Right kidney (tissue), 1 donor: ENCODE measurements at regions not wholly inside any gene's neighbourhood (a gene's known extent, or its start where the extent isn't known, plus 50 kb on each side); places are given as distances from the start of the nearest gene placed in this dataset.
"Not testable (repeated sequence)": the region's sequence is repeated elsewhere in the genome, so short reads cannot be mapped to it uniquely, and the experiment has no call there.

Source experiments
- DNase-seq: peaks from one replicate; pipeline ENCODE4 v3.0.0-alpha.2; 2016

GRCh38 chr18:10085416-10085815 is 171.6 kb downstream of the VAPA start:
- DNase-seq, result no peak

GRCh38 chr18:10085876-10086275 is 172.1 kb downstream of the VAPA start:
- no peak for DNase-seq

DNA sequence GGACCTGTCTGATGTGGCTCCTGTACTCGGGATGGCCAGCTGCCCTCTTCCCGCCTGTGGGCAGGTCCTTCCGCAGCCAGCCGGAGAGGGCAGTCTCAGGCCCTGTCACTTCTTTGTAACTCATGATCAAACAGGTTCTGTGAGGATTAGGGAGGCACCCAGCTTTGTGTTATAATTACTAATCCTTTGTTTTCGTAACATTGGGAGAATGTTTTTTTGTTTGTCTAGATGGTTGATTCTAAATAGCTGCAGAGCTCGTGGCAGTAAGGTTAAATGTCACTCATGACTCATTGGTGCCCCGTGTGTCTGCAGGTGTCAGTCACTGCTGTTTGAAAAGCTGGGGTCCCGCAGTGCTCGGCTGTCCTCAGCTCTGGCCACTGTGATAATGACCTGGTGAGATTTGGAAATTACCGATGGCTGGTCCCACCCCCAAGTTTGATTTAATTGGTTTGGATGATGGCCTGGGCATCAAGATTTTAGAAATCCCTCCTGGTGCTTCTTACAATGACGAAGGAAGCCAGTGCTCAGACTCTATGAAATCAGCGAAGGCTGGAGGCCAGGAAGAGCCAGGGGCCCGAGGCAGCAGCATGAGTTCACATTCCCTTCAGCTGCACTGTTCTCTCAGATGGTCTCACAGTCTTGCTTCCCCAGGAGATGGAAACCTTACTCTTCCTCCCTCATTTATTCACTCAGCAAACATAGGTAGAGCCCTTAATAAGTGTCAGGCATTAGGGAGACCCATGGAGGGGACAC is 172.8 kb downstream of the VAPA start:
- DNase-seq, result no peak

DNA sequence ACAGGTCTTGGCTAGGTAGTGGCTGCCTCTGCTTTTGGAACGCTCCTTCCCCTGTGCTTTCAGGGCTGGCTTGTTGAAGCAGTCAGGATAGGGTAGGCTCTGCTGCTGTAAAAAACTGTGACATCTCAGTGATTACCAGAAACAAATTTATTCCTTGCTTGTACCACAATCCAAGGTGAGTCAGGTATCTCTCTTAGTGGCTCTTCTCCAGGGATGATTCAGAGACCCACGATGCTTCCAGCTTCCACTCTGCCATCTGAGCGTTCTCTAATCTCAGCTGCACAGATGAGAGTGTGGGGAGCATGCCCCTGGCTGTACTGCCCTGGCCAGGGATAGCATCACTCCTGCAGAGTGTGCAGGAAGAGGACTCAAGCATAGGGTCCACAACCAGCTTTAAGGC is 174.9 kb downstream of the VAPA start:
- DNase-seq, result no peak

- DNase-seq, result no peak
These were observed 176.1 kb downstream of the VAPA start for GRCh38 chr18:10089881-10090280.

DNA sequence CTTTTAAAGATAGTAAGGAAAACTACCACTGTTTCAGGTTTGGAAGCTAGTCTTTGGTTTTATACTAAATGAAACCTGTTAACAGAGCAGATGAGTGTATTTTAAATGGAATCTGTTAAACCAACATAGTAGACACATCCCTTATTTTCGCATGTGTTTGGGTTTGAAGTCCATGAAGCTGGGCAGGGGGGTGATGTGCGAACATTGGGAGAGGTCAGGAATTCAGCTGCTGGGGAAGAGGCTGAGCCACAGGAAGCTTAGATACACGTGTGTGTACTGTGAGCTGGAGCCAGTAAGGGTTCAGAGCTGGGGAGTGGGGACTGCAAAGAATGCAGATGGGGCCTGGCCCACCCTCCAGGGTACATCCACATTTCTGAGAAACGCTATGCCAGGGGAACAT is 176.9 kb downstream of the VAPA start:
- DNase-seq, result no peak

DNA sequence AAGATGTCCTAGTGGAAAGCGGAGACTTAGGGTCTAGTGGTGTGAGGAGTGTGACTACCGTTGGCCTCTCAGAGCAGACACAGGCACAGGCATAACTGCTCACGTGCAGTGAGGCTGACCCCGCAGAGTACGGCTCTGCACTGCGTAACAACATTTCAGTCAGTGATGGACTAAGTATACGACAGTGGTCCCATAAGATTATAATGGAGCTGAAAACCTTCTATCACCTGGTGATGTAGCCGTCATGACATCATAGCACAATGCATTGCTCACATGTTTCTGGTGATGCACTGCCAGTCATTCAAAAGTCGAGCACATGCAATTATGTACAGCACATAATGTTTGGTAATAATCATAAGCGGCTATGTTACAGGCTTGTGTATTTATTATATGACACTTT is 179.6 kb downstream of the VAPA start:
- no peak for DNase-seq

DNA sequence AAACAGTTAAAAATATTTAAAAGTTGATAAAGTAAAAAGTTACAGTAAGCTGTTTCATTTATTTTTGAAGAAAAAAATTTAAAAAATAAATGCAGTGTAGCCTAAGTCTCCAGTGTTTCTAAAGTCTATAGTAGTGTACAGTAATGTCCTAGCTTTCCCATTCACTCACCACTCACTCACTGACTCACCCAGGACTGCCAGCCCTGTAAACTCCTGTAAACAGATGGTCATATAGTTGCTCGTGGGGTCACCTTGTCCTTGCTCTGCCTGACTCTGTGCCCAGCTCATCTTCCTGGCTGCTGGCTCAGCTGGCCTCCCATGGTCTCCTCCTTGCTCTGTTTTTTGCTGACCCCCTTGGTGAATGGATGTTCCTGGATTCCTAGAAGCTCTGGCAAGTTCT is 180.3 kb downstream of the VAPA start:
- DNase-seq, result no peak

DNA sequence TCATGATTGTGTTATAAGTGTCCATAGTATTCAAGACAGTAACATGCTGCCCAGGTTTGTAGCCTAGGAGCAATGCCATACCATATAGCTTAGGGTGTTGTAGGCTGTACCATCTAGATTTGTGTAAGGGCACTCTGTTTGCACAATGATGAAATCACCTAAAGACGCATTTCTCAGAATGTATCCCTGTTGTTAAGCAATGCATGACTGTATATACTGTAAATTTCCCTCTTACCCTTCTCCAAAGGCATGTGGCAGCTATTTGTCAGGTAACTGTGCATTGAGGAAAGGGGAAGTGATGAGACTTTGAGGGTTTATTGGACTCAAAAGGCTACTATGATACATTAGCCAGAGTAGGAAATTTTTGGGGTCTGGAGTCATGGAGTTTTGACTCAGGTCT is 180.8 kb downstream of the VAPA start:
- DNase-seq, result no peak

- DNase-seq, result no peak
These were observed 181.5 kb downstream of the VAPA start for GRCh38 chr18:10095356-10095755.

DNA sequence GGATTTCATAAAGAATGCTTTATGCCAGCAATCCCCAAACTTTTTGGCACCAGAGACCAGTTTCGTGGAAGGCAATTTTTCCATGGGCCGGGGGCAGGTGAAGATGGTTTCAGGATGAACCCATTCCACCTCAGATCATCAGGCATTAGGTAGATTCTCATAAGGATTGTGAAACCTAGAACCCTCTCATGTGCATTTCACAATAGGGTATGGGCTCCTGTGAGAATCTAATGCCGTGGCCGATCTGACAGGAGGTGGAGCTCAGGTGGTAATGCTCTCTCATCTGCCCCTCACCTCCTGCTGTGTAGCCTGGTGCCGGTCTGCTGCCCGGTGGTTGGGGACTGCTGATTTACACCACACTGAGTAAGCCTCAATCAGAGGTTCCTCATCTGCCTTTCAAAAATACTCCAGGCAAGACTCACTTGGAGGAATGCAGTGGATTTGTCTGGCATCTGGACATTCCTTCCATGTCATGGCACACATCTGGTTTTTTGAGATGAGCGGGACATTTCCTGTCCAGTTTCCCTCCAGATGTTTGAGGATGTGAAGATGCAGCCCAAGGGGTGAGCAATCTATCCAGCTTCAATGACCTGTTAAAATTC is 185.8 kb downstream of the VAPA start:
- no peak for DNase-seq

- DNase-seq, result no peak
These were observed 186.4 kb downstream of the VAPA start for GRCh38 chr18:10100196-10100595.

DNA sequence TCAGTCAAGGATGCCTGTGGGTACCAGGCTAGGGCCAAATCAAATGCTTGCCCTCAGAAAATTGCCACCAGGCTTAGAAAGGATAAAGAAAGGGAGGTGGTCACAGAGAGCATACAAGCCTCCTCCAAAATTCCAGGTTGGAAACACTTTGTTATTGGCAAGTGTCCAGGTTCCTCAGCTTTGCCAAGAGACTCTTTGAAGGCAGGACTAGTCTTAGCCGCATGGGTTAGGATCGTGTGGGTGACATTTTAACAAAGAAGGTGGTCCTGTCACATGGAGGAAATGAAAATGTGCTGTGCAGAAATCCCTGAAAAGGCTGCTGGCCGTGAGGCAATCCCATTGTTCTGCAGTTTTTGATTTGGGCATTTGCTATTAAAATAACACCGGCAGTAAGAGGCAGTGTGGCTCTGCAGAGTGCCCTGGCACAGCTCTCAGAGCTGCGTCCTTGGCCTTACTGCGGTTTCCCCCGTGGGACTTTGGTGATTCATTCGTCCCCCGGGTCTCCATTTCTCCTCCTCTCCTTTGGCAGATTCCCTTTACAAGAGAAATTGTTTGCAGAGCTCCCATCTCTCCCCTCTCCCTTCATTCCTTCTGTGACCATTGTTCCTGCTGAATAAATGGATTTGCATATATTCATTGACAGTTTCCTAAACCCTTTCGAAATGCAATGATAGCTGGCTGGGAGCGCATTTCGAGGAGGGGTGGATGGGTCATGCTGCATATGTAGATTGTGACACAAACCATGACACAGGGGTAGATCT is 187.3 kb downstream of the VAPA start:
- DNase-seq, result no peak

DNA sequence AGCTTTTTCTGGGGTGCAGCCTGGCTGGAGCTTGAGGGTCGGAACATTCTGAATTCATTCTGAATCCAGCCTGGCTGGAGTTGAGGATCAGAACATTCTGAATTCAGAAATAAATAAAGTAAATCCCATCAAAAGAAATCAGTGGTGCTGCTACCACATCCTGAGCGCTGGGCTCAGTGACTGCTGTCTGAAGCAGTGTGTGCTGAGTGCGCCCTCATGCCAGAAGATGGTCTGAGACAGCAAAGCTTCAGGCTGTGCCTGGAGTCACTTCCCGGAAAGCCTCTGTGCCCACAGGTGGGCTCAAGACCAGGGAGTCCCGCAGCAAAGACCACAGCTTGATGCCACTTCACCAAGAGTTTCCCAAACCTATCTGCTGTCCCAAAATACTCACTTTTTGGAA is 187.9 kb downstream of the VAPA start:
- no peak for DNase-seq

DNA sequence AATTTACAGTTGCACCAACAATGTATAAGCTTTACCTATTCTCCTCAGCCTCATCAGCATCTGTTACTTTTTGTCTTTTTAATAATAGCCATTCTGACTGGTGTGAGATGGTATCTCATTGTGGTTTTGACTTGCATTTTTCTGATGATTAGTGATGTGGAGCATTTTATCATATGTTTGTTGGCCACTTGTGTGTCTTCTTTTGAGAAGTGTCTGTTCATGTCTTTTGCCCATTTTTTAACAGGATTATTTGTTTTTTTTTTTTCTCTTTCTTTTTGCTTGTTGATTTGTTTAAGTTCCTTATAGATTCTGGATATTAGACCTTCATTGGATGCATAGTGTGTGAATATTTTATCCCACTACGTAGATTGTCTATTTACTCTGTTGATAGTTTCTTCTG is 191.3 kb downstream of the VAPA start:
- DNase-seq, result not testable (repeated sequence)

GRCh38 chr18:10111191-10111590 is 197.4 kb downstream of the VAPA start:
- no peak for DNase-seq

DNA sequence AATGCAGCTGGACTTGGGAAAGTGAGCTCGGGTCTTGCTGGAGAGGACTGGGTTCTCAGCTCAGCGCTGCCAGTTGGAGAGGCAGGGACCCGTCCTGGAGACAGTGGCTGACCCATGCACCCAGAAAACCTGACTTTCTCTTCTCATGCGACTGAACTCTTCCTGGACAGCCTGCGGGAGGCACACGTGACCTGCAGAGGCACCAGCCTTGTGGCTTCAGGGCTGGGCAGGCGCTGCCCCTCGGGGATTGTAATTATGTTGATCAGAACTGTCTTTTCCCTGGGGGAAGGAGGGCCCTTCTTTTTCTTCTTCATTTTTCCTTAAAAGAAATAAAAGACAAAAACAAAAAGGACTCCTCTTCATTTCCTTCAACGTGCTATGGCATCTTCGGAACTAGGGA is 198.1 kb downstream of the VAPA start:
- no peak for DNase-seq

DNA sequence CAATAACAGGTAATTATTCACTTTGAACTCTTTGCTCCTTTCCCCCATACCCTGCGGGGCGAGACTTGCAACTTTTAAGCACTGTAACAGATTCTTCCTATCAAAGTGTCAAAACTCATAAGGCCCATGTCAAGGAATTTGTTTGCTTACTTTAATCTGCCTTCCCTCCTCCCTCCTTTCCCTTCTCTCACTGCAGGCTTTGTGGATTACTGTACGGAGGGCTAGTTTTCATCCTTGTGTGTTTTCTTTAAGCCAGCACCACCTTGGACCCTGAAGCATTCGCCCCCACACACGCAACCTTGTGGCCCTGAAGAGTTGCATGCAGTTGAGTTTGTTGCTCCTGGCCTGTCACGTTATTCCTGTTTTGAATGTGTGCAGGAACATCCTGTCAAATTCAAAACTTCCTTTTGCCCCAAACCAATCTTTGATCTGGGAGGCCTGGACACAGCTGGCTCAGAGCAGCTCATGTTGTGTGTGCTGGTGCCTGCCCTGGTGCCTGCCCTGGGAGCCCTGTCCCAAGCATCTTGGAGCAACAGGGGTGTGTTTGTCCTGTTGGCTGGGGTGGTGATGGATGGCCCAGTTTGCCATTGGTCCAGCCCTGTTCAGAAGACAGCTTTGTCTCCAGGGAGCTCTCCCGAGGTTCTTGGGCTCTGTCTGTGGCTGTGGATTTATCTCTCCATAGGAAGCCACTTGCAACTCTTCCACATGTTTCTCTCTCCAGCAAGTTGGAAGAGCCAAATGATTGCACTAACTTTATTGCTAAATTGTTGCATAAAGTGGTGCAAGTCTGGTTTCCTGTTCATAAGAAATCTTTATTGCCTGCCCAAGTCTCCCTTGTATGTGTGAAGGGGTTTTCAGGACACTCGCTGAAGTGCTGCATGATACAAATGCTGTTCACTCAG is 199.6 kb downstream of the VAPA start:
- peak; percentile 37 for DNase-seq

GRCh38 chr18:10114717-10115463 is 201.1 kb downstream of the VAPA start:
- DNase-seq, result no peak

- DNase-seq, result no peak
These were observed 202.8 kb downstream of the VAPA start for GRCh38 chr18:10116574-10116973.

DNA sequence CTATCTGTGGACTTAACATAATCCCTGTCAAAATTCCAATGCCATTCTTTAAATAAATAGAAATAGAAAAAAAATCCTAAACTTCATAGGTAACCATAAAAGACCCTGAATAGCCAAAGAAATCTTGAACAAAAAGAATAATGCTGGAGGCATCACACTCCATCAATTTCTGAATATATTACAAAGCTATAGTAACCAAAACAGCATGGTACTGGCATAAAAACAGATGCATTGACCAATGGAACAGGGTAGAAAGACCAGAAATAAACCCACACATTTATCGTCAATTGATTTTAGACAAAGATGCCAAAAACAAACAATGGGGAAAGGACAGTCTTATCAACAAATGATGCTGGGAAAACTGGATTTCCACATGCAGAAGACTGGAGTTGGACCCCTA is 205.7 kb downstream of the VAPA start:
- no peak for DNase-seq

DNA sequence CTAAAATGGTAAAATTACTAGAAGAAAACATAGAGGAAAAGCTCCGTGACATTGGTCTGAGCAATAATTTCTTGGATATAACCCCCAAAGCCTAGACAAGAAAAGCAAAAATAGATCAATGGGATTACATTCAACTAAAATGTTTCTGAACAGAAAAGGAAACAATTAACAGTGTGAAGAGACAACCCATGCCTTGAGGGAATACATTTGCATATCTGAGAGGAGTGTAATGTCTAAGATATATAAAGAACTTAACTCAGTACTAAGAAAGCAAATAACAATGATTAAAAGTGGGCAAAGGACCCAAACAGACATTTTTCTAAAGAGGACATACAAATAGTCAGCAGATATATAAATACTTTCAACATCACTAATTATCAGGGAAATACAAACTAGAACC is 206.2 kb downstream of the VAPA start:
- DNase-seq, result no peak
